H1 (cell line): ENCODE measurements at regions not wholly inside any gene's neighbourhood (a gene's known extent, or its start where the extent isn't known, plus 50 kb on each side); places are given as distances from the start of the nearest gene placed in this dataset.

Experiments used
- CEBPB ChIP-seq: IDR thresholded peaks from 2 replicates; pipeline ENCODE4 v1.6.1; 2012; ENCODE audit warnings: low read depth, low read length
- POLR2A ChIP-seq, 2 experiments: IDR thresholded peaks; 1 replicate in 1 of 2; 2 replicates in 1 of 2; pipeline ENCODE4 v1.6.1; 2011; ENCODE audit warnings: low read depth in 2 of 2, low read length in 2 of 2, mild to moderate bottlenecking in 2 of 2; ENCODE audit errors: control extremely low read depth in 1 of 2
- YY1 ChIP-seq: IDR thresholded peaks from 2 replicates; pipeline ENCODE4 v1.6.1; 2011; ENCODE audit warnings: low read depth, mild to moderate bottlenecking, low read length
- TF ChIP-seq, protein P1 (sequence below): IDR thresholded peaks from 2 replicates; pipeline ENCODE4 v1.6.1; 2011; ENCODE audit warnings: low read length, improper control_type of control experiment
- TF ChIP-seq, protein P2 (sequence below), 3 experiments: IDR thresholded peaks; 1 replicate in 2 of 3; 2 replicates in 1 of 3; pipeline versions ENCODE4 v1.5.1 to v1.6.1; 2011; ENCODE audit warnings: low read length in 3 of 3, mild to moderate bottlenecking in 3 of 3, inconsistent platforms in 2 of 3, low read depth in 1 of 3, moderate library complexity in 1 of 3; ENCODE audit not compliant: insufficient read depth in 1 of 3; ENCODE audit errors: control extremely low read depth in 1 of 3

DNA sequence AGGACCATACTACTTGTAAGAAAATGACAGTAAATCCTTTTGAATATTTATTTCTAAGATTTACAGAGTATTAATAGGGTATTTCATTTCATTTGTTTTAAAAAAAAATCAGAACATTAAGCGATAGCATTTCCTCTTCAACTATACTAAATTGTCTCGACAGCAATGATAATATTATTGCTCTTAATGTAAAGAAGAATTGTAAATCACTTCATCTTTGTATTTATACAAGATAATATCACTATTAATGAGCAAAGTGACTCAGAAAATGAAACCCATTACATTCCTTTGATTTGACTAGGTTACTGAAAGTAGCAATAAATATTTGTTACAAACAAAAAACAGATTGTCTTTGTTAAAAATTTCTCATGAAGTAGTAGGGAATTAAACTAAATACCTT is 131.1 kb upstream of the CNTN4 start:
- TF ChIP-seq POLR2A (IDR thresholded peaks at IDR 0.05; ENCODE audit: control extremely low read depth in 1 of 2, low read depth in 2 of 2, low read length in 2 of 2), result no peak
- TF ChIP-seq, protein P1, sequence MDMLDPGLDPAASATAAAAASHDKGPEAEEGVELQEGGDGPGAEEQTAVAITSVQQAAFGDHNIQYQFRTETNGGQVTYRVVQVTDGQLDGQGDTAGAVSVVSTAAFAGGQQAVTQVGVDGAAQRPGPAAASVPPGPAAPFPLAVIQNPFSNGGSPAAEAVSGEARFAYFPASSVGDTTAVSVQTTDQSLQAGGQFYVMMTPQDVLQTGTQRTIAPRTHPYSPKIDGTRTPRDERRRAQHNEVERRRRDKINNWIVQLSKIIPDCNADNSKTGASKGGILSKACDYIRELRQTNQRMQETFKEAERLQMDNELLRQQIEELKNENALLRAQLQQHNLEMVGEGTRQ, result no peak
- no peak for TF ChIP-seq CEBPB
- TF ChIP-seq, protein P2, sequence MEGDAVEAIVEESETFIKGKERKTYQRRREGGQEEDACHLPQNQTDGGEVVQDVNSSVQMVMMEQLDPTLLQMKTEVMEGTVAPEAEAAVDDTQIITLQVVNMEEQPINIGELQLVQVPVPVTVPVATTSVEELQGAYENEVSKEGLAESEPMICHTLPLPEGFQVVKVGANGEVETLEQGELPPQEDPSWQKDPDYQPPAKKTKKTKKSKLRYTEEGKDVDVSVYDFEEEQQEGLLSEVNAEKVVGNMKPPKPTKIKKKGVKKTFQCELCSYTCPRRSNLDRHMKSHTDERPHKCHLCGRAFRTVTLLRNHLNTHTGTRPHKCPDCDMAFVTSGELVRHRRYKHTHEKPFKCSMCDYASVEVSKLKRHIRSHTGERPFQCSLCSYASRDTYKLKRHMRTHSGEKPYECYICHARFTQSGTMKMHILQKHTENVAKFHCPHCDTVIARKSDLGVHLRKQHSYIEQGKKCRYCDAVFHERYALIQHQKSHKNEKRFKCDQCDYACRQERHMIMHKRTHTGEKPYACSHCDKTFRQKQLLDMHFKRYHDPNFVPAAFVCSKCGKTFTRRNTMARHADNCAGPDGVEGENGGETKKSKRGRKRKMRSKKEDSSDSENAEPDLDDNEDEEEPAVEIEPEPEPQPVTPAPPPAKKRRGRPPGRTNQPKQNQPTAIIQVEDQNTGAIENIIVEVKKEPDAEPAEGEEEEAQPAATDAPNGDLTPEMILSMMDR (IDR thresholded peaks at IDR 0.05; ENCODE audit: control extremely low read depth in 1 of 3, insufficient read depth in 1 of 3, low read depth in 1 of 3, low read length in 3 of 3), result no peak
- no peak for TF ChIP-seq YY1
